GM23248 (cell line): ENCODE measurements at regions not wholly inside any gene's neighbourhood (a gene's known extent, or its start where the extent isn't known, plus 50 kb on each side); places are given as distances from the start of the nearest gene placed in this dataset.

Source experiments
- EZH2 ChIP-seq: fragments of 200-600 bp; sonication (generic); IDR thresholded peaks from 2 replicates; pipeline ENCODE4 v1.6.1; 2018; ENCODE audit warnings: antibody characterized with exemption, mild to moderate bottlenecking; ENCODE audit not compliant: insufficient read depth, poor library complexity, severe bottlenecking
- EZH2phosphoT487 ChIP-seq: fragments of 200-600 bp; sonication (generic); IDR thresholded peaks from 2 replicates; pipeline ENCODE4 v1.6.1; 2018; ENCODE audit warnings: antibody characterized with exemption, moderate library complexity, mild to moderate bottlenecking, low read depth; ENCODE audit not compliant: insufficient read depth

- TF ChIP-seq EZH2 (no peak), EZH2phosphoT487 (no peak)
These were observed 1175.5 kb upstream of the ADGRB3 start for GRCh38 chr6:67459556-67459955.
